GM21360 (cell line): ENCODE measurements at regions not wholly inside any gene's neighbourhood (a gene's known extent, or its start where the extent isn't known, plus 50 kb on each side); places are given as distances from the start of the nearest gene placed in this dataset.

Experiments used
- ATAC-seq: cut with Tn5 transposase; IDR thresholded peaks from one replicate; pipeline ENCODE4 v1.9.1; 2021; ENCODE audit warnings: mild to moderate bottlenecking, moderate library complexity; ENCODE audit not compliant: unreplicated experiment

GRCh38 chr4:130416228-130416627 lies 1320.3 kb downstream of the C4orf33 start:
- ATAC-seq = no peak

GRCh38 chr4:130419211-130419975 lies 1323.4 kb downstream of the C4orf33 start:
- ATAC-seq = no peak

GRCh38 chr4:130422261-130422660 lies 1326.3 kb downstream of the C4orf33 start:
- no peak for ATAC-seq

GRCh38 chr4:130424211-130424610 lies 1328.3 kb downstream of the C4orf33 start:
- ATAC-seq = no peak

GRCh38 chr4:130432289-130432688 lies 1336.3 kb downstream of the C4orf33 start:
- ATAC-seq = no peak

- ATAC-seq = no peak
These were observed 1353.8 kb downstream of the C4orf33 start for GRCh38 chr4:130449741-130450140.

GRCh38 chr4:130468340-130468739 lies 1372.4 kb downstream of the C4orf33 start:
- ATAC-seq = no peak

- no peak for ATAC-seq
These were observed 1382.5 kb downstream of the C4orf33 start for GRCh38 chr4:130478406-130478805.

- ATAC-seq = no peak
These were observed 1383.1 kb downstream of the C4orf33 start for GRCh38 chr4:130479020-130479419.

GRCh38 chr4:130479674-130480073 lies 1383.7 kb downstream of the C4orf33 start:
- no peak for ATAC-seq

- ATAC-seq = no peak
These were observed 1388.9 kb downstream of the C4orf33 start for GRCh38 chr4:130484826-130485225.

GRCh38 chr4:130485371-130485770 lies 1389.4 kb downstream of the C4orf33 start:
- no peak for ATAC-seq

GRCh38 chr4:130486186-130486585 lies 1390.2 kb downstream of the C4orf33 start:
- no peak for ATAC-seq

GRCh38 chr4:130486841-130487240 lies 1390.9 kb downstream of the C4orf33 start:
- ATAC-seq = no peak

- no peak for ATAC-seq
These were observed 1414.7 kb downstream of the C4orf33 start for GRCh38 chr4:130510661-130511060.

GRCh38 chr4:130511776-130512175 lies 1415.8 kb downstream of the C4orf33 start:
- no peak for ATAC-seq

GRCh38 chr4:130524057-130524456 lies 1428.1 kb downstream of the C4orf33 start:
- no peak for ATAC-seq

- no peak for ATAC-seq
These were observed 1434.6 kb downstream of the C4orf33 start for GRCh38 chr4:130530505-130530904.

- no peak for ATAC-seq
These were observed 1438.7 kb downstream of the C4orf33 start for GRCh38 chr4:130534651-130535050.

- ATAC-seq = no peak
These were observed 1447.0 kb downstream of the C4orf33 start for GRCh38 chr4:130542953-130543352.

GRCh38 chr4:130545171-130545570 lies 1449.2 kb downstream of the C4orf33 start:
- no peak for ATAC-seq

GRCh38 chr4:130545596-130545995 lies 1449.6 kb downstream of the C4orf33 start:
- ATAC-seq = no peak

- no peak for ATAC-seq
These were observed 1463.3 kb downstream of the C4orf33 start for GRCh38 chr4:130559268-130559667.
